Fibroblast of villous mesenchyme (primary cell): ENCODE measurements at regions not wholly inside any gene's neighbourhood (a gene's known extent, or its start where the extent isn't known, plus 50 kb on each side); places are given as distances from the start of the nearest gene placed in this dataset.
"Not testable (repeated sequence)": the region's sequence is repeated elsewhere in the genome, so short reads cannot be mapped to it uniquely, and the experiment has no call there.

ENCODE experiments used
- DNase-seq: peaks from one replicate; pipeline ENCODE4 v3.0.0-alpha.2; 2010; ENCODE audit warnings: low read depth
- H3K4me3 ChIP-seq: 2 replicates; pipeline ENCODE4 v1.5.1; 2011; ENCODE audit warnings: low read depth, mild to moderate bottlenecking, low read length
- CTCF ChIP-seq: IDR thresholded peaks from 2 replicates; pipeline ENCODE4 v1.5.1; 2012; ENCODE audit warnings: low read depth, mild to moderate bottlenecking, low read length; ENCODE audit not compliant: insufficient read depth

GRCh38 chr13:104949840-104950740, 1585.4 kb downstream of the EFNB2 start:
- TF ChIP-seq CTCF = no peak
- no peak overlapping the region for H3K4me3 ChIP-seq
- peak; percentile 11 for DNase-seq

GRCh38 chr13:104944176-104944575, 1591.3 kb downstream of the EFNB2 start:
- no peak for TF ChIP-seq CTCF
- no peak for DNase-seq
- H3K4me3 ChIP-seq = no peak overlapping the region

DNA sequence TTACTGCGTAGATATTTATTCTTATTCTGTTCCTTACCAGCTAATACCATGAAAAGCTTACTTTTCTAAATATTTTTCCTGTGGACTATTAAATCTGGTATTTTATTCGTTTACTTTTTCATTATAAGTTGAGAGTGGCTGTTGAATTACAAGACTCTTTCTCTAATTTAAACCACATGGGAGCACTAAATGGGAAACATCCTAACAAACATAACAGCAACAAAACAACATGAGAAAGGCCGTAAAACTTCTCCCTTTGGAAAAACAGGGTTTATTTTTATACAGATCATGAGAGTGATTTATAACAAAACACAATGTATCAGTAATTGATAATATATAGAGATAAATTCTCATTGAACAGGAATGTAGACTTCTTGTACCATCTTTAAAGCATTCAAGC, 1592.1 kb downstream of the EFNB2 start:
- peak; percentile 59 for DNase-seq
- no peak overlapping the region for H3K4me3 ChIP-seq
- TF ChIP-seq CTCF = no peak

- no peak for TF ChIP-seq CTCF
These were observed 1597.6 kb downstream of the EFNB2 start for GRCh38 chr13:104937881-104938280.

DNA sequence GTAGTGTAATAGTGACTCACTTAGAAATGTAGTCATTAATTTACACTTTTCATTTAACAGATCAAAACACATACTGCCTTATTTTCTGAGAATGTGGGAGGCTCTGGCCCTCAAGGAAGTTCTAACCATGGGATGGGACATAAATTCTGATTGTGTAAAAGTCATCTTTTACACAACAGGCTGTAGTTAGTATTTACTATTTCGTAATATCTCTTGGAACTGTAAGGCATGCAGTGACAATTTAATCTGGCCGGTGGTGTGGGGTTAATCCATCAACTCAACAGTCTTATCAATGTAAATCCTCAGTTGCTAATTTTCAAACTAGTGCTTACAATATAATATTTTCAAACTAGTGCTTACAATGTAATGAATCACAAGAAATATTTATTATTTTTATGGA, 1599.2 kb downstream of the EFNB2 start:
- DNase-seq = peak; percentile 43
- TF ChIP-seq CTCF = no peak
- no peak overlapping the region for H3K4me3 ChIP-seq

More at GRCh38 chr13:104937881-104938280, 1597.6 kb downstream of the EFNB2 start:
- no peak overlapping the region for H3K4me3 ChIP-seq
- no peak for DNase-seq

GRCh38 chr13:104920513-104920912, 1614.9 kb downstream of the EFNB2 start:
- not testable (repeated sequence) for DNase-seq, H3K4me3 ChIP-seq

DNA sequence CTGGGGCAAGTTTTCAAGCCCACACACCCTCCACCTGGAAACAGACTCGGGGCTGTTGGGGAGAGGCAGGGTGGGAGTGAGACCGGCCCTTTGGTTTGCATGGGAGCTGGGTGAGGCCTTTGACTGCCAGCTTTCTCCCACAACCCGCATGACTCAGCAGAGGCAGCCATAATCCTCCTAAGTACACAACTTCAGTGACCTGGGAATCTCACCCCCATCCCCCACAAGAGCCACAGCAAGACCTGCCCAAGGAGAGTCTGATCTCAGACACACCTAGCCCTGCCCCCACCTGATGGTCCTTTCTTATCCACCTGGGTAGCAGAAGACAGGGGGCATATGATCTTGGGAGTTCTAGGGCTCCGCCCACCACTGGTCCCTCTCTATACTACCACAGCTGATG, 1615.4 kb downstream of the EFNB2 start:
- no peak for DNase-seq
- no peak overlapping the region for H3K4me3 ChIP-seq
- no peak for TF ChIP-seq CTCF
